ENCODE measurements at regions not wholly inside any gene's neighbourhood (a gene's known extent, or its start where the extent isn't known, plus 50 kb on each side); places are given as distances from the start of the nearest gene placed in this dataset.

GRCh38 chrX:107530141-107530540 lies 80.7 kb downstream of the FRMPD3 start:
- Mint-ChIP-seq H3K27me3 (ENCODE audit: low read depth) (no peaks in the 10 kb centered on the region), H3K27ac (no peak overlapping the region), H3K9me3 (no peaks in the 10 kb centered on the region), H3K36me3 (no peaks in the 10 kb centered on the region), H3K4me3 (no peak overlapping the region), H3K4me1 (no peaks in the 10 kb centered on the region)
- no peak for DNase-seq (ENCODE audit: low spot score)
- ATAC-seq = no peak
- CTCF ChIA-PET = interaction anchor here (1.2 kb wide), 1 partner anchor 12 kb away, joined by 3 read pairs; no protein-coding TSS in a partner anchor
- POLR2A ChIA-PET = no interaction called here
- TF ChIP-seq ATF1 (CRISPR knock-in tag; IDR thresholded peaks at IDR 0.05) (no peak), ELF4 (CRISPR knock-in tag; IDR thresholded peaks at IDR 0.05; ENCODE audit: low read depth) (no peak), ZNF396 (CRISPR knock-in tag; IDR thresholded peaks at IDR 0.05; ENCODE audit: borderline replicate concordance) (no peak), ERG (CRISPR knock-in tag; IDR thresholded peaks at IDR 0.05) (no peak), CREB1 (CRISPR knock-in tag; IDR thresholded peaks at IDR 0.05) (no peak), TCF7 (CRISPR knock-in tag; IDR thresholded peaks at IDR 0.05; ENCODE audit: low read depth) (no peak)

GRCh38 chrX:107537815-107538214 lies 88.4 kb downstream of the FRMPD3 start:
- Mint-ChIP-seq H3K4me3 (no peak overlapping the region), H3K36me3 (no peaks in the 10 kb centered on the region), H3K27me3 (ENCODE audit: low read depth) (no peaks in the 10 kb centered on the region), H3K4me1 (peaks cover 8% of the 10 kb centered on the region), H3K9me3 (no peaks in the 10 kb centered on the region), H3K27ac (no peak overlapping the region)
- DNase-seq (ENCODE audit: low spot score) (peak; percentile 43), ATAC-seq (peak; percentile 87)
- CTCF ChIA-PET = interaction anchor here (1.1 kb wide), 1 partner anchor 239 kb away, joined by 5 read pairs; the partner anchor contains the start of gene NCBP2L
- no peak for TF ChIP-seq SMAD3 (CRISPR knock-in tag; IDR thresholded peaks at IDR 0.05; ENCODE audit: borderline replicate concordance)
- no peak for TF ChIP-seq TCF7 (CRISPR knock-in tag; IDR thresholded peaks at IDR 0.05; ENCODE audit: low read depth)
- TF ChIP-seq ESRRA (CRISPR knock-in tag; IDR thresholded peaks at IDR 0.05; ENCODE audit: borderline replicate concordance) = no peak
- TF ChIP-seq ZNF396 (CRISPR knock-in tag; IDR thresholded peaks at IDR 0.05; ENCODE audit: borderline replicate concordance) = no peak
- TF ChIP-seq GTF2I (CRISPR knock-in tag; conservative IDR thresholded peaks at IDR 0.05) = no peak
- no peak for TF ChIP-seq HMGA2 (CRISPR knock-in tag; IDR thresholded peaks at IDR 0.05)
- TF ChIP-seq MLX (CRISPR knock-in tag; IDR thresholded peaks at IDR 0.05) = no peak
- no peak for TF ChIP-seq MAX (CRISPR knock-in tag; IDR thresholded peaks at IDR 0.05)
- TF ChIP-seq NR1H2 (CRISPR knock-in tag; IDR thresholded peaks at IDR 0.05) = no peak
- TF ChIP-seq IRF2 (CRISPR knock-in tag; IDR thresholded peaks at IDR 0.05; ENCODE audit: borderline replicate concordance, low read depth) = no peak
- TF ChIP-seq CTCF (IDR thresholded peaks at IDR 0.05) = no peak
- TF ChIP-seq E2F1 (CRISPR knock-in tag; IDR thresholded peaks at IDR 0.05) = no peak
- TF ChIP-seq NR2C2 (CRISPR knock-in tag; IDR thresholded peaks at IDR 0.05) = no peak
- no peak for TF ChIP-seq ZNF671 (CRISPR knock-in tag; IDR thresholded peaks at IDR 0.05)
- POLR2A ChIA-PET = no interaction called here

GRCh38 chrX:107541244-107541643 lies 87.1 kb upstream of the PRPS1 start:
- DNase-seq (ENCODE audit: low spot score) = no peak
- no peak for ATAC-seq
- no peak for TF ChIP-seq ZMAT4 (CRISPR knock-in tag; IDR thresholded peaks at IDR 0.05)
- no peak for TF ChIP-seq GTF2I (CRISPR knock-in tag; conservative IDR thresholded peaks at IDR 0.05)
- no peak for TF ChIP-seq CDX4 (CRISPR knock-in tag; IDR thresholded peaks at IDR 0.05; ENCODE audit: borderline replicate concordance)
- no peak for TF ChIP-seq NR1H2 (CRISPR knock-in tag; IDR thresholded peaks at IDR 0.05)
- TF ChIP-seq RELA (CRISPR knock-in tag; IDR thresholded peaks at IDR 0.05; ENCODE audit: borderline replicate concordance) = no peak
- TF ChIP-seq NR2C2 (CRISPR knock-in tag; IDR thresholded peaks at IDR 0.05) = no peak
- TF ChIP-seq ZNF532 (CRISPR knock-in tag; IDR thresholded peaks at IDR 0.05; ENCODE audit: borderline replicate concordance) = no peak

More at GRCh38 chrX:107541244-107541643, 87.1 kb upstream of the PRPS1 start:
- Mint-ChIP-seq H3K27me3 (ENCODE audit: low read depth) (no peaks in the 10 kb centered on the region), H3K9me3 (no peaks in the 10 kb centered on the region), H3K4me1 (peaks cover 13% of the 10 kb centered on the region), H3K4me3 (no peak overlapping the region), H3K36me3 (no peaks in the 10 kb centered on the region), H3K27ac (no peak overlapping the region)
- ChIA-PET CTCF (interaction anchor here (1.1 to 1.6 kb wide), 3 partner anchors 11 to 236 kb away, joined by 3 to 10 read pairs (median 6); partner anchors contain the start of gene NCBP2L), POLR2A (interaction anchor here (0.5 kb wide), 1 partner anchor 107 kb away, joined by 3 read pairs; no protein-coding TSS in a partner anchor)

Measured in WTC11 (cell line).